B cell (primary cell): ENCODE measurements at regions not wholly inside any gene's neighbourhood (a gene's known extent, or its start where the extent isn't known, plus 50 kb on each side); places are given as distances from the start of the nearest gene placed in this dataset.

Experiments used
- CTCF ChIP-seq: fragments of 200-600 bp; IDR thresholded peaks from one replicate; pipeline ENCODE4 v1.8.0; 2022; ENCODE audit warnings: antibody characterized with exemption, mild to moderate bottlenecking
- EZH2 ChIP-seq: IDR thresholded peaks from 2 replicates; pipeline ENCODE4 v1.6.1; 2012; ENCODE audit warnings: borderline replicate concordance, low read depth, mild to moderate bottlenecking, moderate library complexity, low read length; ENCODE audit not compliant: insufficient read depth, poor library complexity, severe bottlenecking

GRCh38 chr20:24862186-24862585 lies 86.9 kb upstream of the CST7 start:
- TF ChIP-seq CTCF (no peak), EZH2 (no peak)
